Neutrophil (primary cell): ENCODE measurements at regions not wholly inside any gene's neighbourhood (a gene's known extent, or its start where the extent isn't known, plus 50 kb on each side); places are given as distances from the start of the nearest gene placed in this dataset.

Experiments
- H3K27ac ChIP-seq: fragments of 200-600 bp; sonication (generic); 2 replicates; pipeline ENCODE4 v1.5.1; 2016; ENCODE audit warnings: mild to moderate bottlenecking, moderate library complexity
- H3K27me3 ChIP-seq: fragments of 200-600 bp; sonication (generic); 2 replicates; pipeline ENCODE4 v1.6.0; 2016; ENCODE audit warnings: mild to moderate bottlenecking
- H3K36me3 ChIP-seq: fragments of 200-600 bp; sonication (generic); 2 replicates; pipeline ENCODE4 v1.5.1; 2017
- H3K4me1 ChIP-seq, 2 experiments: fragments of 200-600 bp in 1 of 2; sonication (generic) in 1 of 2; 1 replicate in 1 of 2; 2 replicates in 1 of 2; pipeline versions ENCODE4 v1.5.1 to v1.6.1; 2013 to 2016; ENCODE audit warnings: low read depth in 1 of 2, low read length in 1 of 2, mild to moderate bottlenecking in 1 of 2, moderate library complexity in 1 of 2; ENCODE audit not compliant: control insufficient read depth in 1 of 2, insufficient read depth in 1 of 2
- H3K4me3 ChIP-seq, 2 experiments: fragments of 200-600 bp in 1 of 2; sonication (generic) in 1 of 2; 1 replicate in 1 of 2; 2 replicates in 1 of 2; pipeline ENCODE4 v1.5.1; 2013 to 2016; ENCODE audit warnings: low read depth in 1 of 2, low read length in 1 of 2, mild to moderate bottlenecking in 1 of 2, moderate library complexity in 1 of 2
- H3K9me3 ChIP-seq: fragments of 200-600 bp; sonication (generic); 2 replicates; pipeline ENCODE4 v1.5.1; 2016
- TF ChIP-seq, protein P1 (sequence below): fragments of 200-600 bp; sonication (generic); IDR thresholded peaks from 2 replicates; pipeline ENCODE4 v1.5.1; 2016; ENCODE audit warnings: antibody characterized with exemption

- H3K36me3 ChIP-seq: no peaks in the 10 kb centered on the region
- H3K27me3 ChIP-seq: no peaks in the 10 kb centered on the region
- no peaks in the 10 kb centered on the region for H3K9me3 ChIP-seq
- no peak overlapping the region for H3K27ac ChIP-seq
- TF ChIP-seq, protein P1, sequence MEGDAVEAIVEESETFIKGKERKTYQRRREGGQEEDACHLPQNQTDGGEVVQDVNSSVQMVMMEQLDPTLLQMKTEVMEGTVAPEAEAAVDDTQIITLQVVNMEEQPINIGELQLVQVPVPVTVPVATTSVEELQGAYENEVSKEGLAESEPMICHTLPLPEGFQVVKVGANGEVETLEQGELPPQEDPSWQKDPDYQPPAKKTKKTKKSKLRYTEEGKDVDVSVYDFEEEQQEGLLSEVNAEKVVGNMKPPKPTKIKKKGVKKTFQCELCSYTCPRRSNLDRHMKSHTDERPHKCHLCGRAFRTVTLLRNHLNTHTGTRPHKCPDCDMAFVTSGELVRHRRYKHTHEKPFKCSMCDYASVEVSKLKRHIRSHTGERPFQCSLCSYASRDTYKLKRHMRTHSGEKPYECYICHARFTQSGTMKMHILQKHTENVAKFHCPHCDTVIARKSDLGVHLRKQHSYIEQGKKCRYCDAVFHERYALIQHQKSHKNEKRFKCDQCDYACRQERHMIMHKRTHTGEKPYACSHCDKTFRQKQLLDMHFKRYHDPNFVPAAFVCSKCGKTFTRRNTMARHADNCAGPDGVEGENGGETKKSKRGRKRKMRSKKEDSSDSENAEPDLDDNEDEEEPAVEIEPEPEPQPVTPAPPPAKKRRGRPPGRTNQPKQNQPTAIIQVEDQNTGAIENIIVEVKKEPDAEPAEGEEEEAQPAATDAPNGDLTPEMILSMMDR: no peak
- H3K4me1 ChIP-seq: peaks cover 4 to 6% of the 10 kb centered on the region in 2 experiments
- no peak overlapping the region for H3K4me3 ChIP-seq
Observed at GRCh38 chr4:128570387-128570975, 239.0 kb upstream of the JADE1 start.

DNA sequence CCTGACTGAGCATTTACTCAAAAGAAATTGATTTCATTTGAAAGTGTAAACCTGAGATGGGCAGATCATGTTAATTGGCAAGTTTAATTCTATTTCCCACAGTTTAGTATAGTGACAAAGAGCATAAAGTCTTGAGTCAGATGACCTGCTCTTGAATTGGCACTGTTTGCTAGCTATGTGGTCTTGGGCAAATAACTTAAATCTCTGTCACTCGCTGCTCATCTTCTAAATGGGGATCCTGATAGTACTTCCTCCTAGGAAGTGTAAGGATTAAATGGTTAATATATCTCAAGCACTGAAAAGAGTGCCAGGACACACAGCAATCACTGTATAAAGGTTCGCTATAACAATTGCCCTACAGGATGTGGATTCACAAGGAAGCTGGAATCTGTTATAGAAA, 242.8 kb upstream of the JADE1 start:
- Histone ChIP-seq H3K9me3 (no peaks in the 10 kb centered on the region), H3K36me3 (no peaks in the 10 kb centered on the region), H3K4me3 (no peak overlapping the region), H3K4me1 (peaks cover 4 to 6% of the 10 kb centered on the region in 2 experiments), H3K27me3 (no peaks in the 10 kb centered on the region), H3K27ac (no peak overlapping the region)
- TF ChIP-seq, protein P1: no peak

GRCh38 chr4:128565565-128566186, 243.8 kb upstream of the JADE1 start:
- no peaks in the 10 kb centered on the region for H3K9me3 ChIP-seq
- no peaks in the 10 kb centered on the region for H3K27me3 ChIP-seq
- H3K4me3 ChIP-seq: no peak overlapping the region
- H3K4me1 ChIP-seq: peaks cover 4 to 5% of the 10 kb centered on the region in 2 experiments
- no peak overlapping the region for H3K27ac ChIP-seq
- TF ChIP-seq, protein P1: no peak
- H3K36me3 ChIP-seq: no peaks in the 10 kb centered on the region

DNA sequence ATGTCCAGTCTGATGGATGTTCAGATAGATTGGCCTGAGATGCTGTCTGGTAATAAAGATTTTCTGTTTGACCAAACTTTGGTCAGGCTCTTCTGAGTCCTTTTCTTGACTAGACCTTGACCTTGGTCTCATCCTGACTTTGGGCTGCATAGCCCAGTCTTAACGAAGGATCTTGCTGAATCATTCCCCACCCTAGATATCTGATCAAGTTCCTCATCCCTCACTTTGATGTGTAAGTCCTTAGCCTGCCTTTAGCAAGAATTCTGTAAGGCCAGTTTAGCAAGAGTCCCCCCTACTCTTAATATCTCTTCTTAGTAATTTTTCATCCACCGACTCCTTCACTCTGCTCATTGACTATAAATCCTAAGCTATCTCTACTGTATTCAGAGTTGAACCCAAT, 244.4 kb upstream of the JADE1 start:
- Histone ChIP-seq H3K36me3 (no peaks in the 10 kb centered on the region), H3K9me3 (no peaks in the 10 kb centered on the region), H3K27ac (no peak overlapping the region), H3K4me3 (no peak overlapping the region), H3K27me3 (no peaks in the 10 kb centered on the region), H3K4me1 (peaks cover 0 to under 1% of the 10 kb centered on the region in 2 experiments)
- TF ChIP-seq, protein P1: no peak

DNA sequence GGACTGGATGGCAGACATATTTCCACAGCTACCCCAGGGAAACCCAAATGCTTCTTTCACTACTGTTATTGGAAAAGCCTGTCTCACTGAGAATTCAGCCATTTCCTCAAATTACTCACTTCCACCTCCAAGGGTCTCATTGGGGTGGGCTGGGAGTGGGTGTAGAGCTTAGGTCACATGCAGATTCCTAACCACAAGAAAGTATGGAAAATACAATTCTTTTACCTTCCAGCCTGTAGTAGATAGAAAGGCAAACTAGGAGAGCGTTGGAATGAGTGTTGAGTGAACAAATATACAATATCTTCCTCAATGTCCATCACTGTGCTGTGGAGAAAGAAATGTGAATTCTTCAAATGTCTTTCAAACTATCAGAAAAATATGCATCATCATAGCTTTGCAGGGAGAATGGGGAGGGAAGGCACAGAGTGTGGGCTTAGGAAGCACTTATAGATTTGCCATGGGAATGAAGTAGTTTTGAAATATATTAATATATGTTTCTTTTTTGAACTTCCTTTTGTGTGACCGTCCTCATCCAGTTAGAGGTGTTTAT, 245.3 kb upstream of the JADE1 start:
- no peak overlapping the region for H3K4me3 ChIP-seq
- no peaks in the 10 kb centered on the region for H3K36me3 ChIP-seq
- TF ChIP-seq, protein P1: no peak
- no peak overlapping the region for H3K27ac ChIP-seq
- no peaks in the 10 kb centered on the region for H3K4me1 ChIP-seq
- H3K9me3 ChIP-seq: no peaks in the 10 kb centered on the region
- no peaks in the 10 kb centered on the region for H3K27me3 ChIP-seq
